T47D (cell line): ENCODE measurements at regions not wholly inside any gene's neighbourhood (a gene's known extent, or its start where the extent isn't known, plus 50 kb on each side); places are given as distances from the start of the nearest gene placed in this dataset.

Experiments used
- DNase-seq, 2 experiments: peaks; one replicate each; pipeline versions ENCODE4 v3.0.0 to v3.0.0-alpha.2; 2011 to 2012; ENCODE audit warnings: low read depth in 1 of 2, low spot score in 1 of 2
- JUND ChIP-seq: IDR thresholded peaks from 2 replicates; pipeline ENCODE4 v1.6.1; 2012; ENCODE audit warnings: low read depth
- in situ Hi-C: cut with HindIII; loops from 2 replicates; pipeline ENCODE4 v1.10.0; 2016; ENCODE audit warnings: low sequenced_read_pairs, low pct_unique_long_range_greater_than_20kb

GRCh38 chr3:56887402-56888025 lies 85.8 kb upstream of the ARHGEF3 start:
- TF ChIP-seq JUND = no peak
- DNase-seq = no peak
- in situ Hi-C loops = no loop called here

- no peak for DNase-seq
- TF ChIP-seq JUND = no peak
- in situ Hi-C loops = no loop called here
Measured at GRCh38 chr3:56886314-56886713, 84.6 kb upstream of the ARHGEF3 start.

GRCh38 chr3:56885879-56886278 lies 84.1 kb upstream of the ARHGEF3 start:
- TF ChIP-seq JUND = no peak
- in situ Hi-C loops = no loop called here
- DNase-seq = no peak

GRCh38 chr3:56885453-56885852 lies 83.7 kb upstream of the ARHGEF3 start:
- in situ Hi-C loops = no loop called here
- TF ChIP-seq JUND = no peak
- DNase-seq = no peak

- in situ Hi-C loops = no loop called here
- no peak for TF ChIP-seq JUND
- DNase-seq = peak; percentile 8 to 71
Measured at GRCh38 chr3:56884387-56884786, 82.6 kb upstream of the ARHGEF3 start.

- DNase-seq = no peak
- no peak for TF ChIP-seq JUND
- in situ Hi-C loops = no loop called here
Measured at GRCh38 chr3:56883828-56884227, 82.1 kb upstream of the ARHGEF3 start.

GRCh38 chr3:56882896-56883295 lies 81.1 kb upstream of the ARHGEF3 start:
- no peak for DNase-seq
- in situ Hi-C loops = no loop called here
- no peak for TF ChIP-seq JUND

- in situ Hi-C loops = no loop called here
- TF ChIP-seq JUND = no peak
- no peak for DNase-seq
Measured at GRCh38 chr3:56881841-56882240, 80.1 kb upstream of the ARHGEF3 start.

- TF ChIP-seq JUND = no peak
- DNase-seq = no peak
- in situ Hi-C loops = no loop called here
Measured at GRCh38 chr3:56880720-56881575, 79.2 kb upstream of the ARHGEF3 start.

- in situ Hi-C loops = no loop called here
- TF ChIP-seq JUND = no peak
- DNase-seq = no peak
Measured at GRCh38 chr3:56879436-56880215, 77.9 kb upstream of the ARHGEF3 start.

- in situ Hi-C loops = no loop called here
- no peak for DNase-seq
- TF ChIP-seq JUND = no peak
Measured at GRCh38 chr3:56878074-56878473, 76.3 kb upstream of the ARHGEF3 start.

GRCh38 chr3:56876916-56877315 lies 75.2 kb upstream of the ARHGEF3 start:
- DNase-seq = no peak
- in situ Hi-C loops = no loop called here
- TF ChIP-seq JUND = no peak

GRCh38 chr3:56874269-56874668 lies 72.5 kb upstream of the ARHGEF3 start:
- no peak for DNase-seq
- in situ Hi-C loops = no loop called here
- no peak for TF ChIP-seq JUND
